ENCODE measurements at regions not wholly inside any gene's neighbourhood (a gene's known extent, or its start where the extent isn't known, plus 50 kb on each side); places are given as distances from the start of the nearest gene placed in this dataset.
"Not testable (repeated sequence)": the region's sequence is repeated elsewhere in the genome, so short reads cannot be mapped to it uniquely, and the experiment has no call there.

GRCh38 chr9:42377530-42378417 is 194.3 kb downstream of the SPATA31A6 start:
- TF ChIP-seq EP300, POLR2A, CTCF, POLR2AphosphoS5 (IDR thresholded peaks at IDR 0.05): not testable (repeated sequence)

Measured in stomach (tissue), 4 donors.